PC-3 (cell line): ENCODE measurements at regions not wholly inside any gene's neighbourhood (a gene's known extent, or its start where the extent isn't known, plus 50 kb on each side); places are given as distances from the start of the nearest gene placed in this dataset.

Experiments used
- ATAC-seq: fragments of 200-7000 bp; cut with Tn5 transposase; 2 replicates; pipeline ENCODE4 v1.9.1; 2020; ENCODE audit warnings: mild to moderate bottlenecking, moderate library complexity
- BruUV-seq: library from RNA; stranded (reverse); fragments of 400-500 nt; replicated peaks from 2 replicates; lab custom pipeline; 2021; lab: Mats Ljungman, UMichigan
- CTCF ChIA-PET: fragments of 300-600 bp; sonication (Branson Sonifier 250); formaldehyde crosslinking; loops from one replicate; lab custom pipeline; 2022; ENCODE audit warnings: antibody characterized with exemption; lab: Charles Lee
- POLR2A ChIA-PET: fragments of 300-600 bp; sonication (Branson Sonifier 250); formaldehyde crosslinking; loops from one replicate; lab custom pipeline; 2022; ENCODE audit warnings: antibody characterized with exemption; ENCODE audit not compliant: unreplicated experiment; lab: Charles Lee
- DNase-seq: peaks from one replicate; pipeline ENCODE4 v3.0.0-alpha.2; 2015
- H2AFZ ChIP-seq: fragments of 300-600 bp; sonication (generic); 2 replicates; pipeline ENCODE4 v1.6.0; 2016; ENCODE audit warnings: antibody characterized with exemption, low read length
- H3F3A ChIP-seq: fragments of 300-600 bp; sonication (generic); one replicate; pipeline ENCODE4 v1.6.0; 2017; ENCODE audit warnings: antibody characterized with exemption, low read length, control low read depth, mild to moderate bottlenecking; ENCODE audit not compliant: unreplicated experiment
- H3K27ac ChIP-seq: fragments of 300-600 bp; sonication (generic); 2 replicates; pipeline ENCODE4 v1.5.1; 2016; ENCODE audit warnings: mild to moderate bottlenecking, low read length
- H3K27me3 ChIP-seq: fragments of 300-600 bp; sonication (generic); 2 replicates; pipeline ENCODE4 v1.6.1; 2016; ENCODE audit warnings: low read length, mixed read lengths
- H3K36me3 ChIP-seq: fragments of 300-600 bp; sonication (generic); 2 replicates; pipeline ENCODE4 v1.6.1; 2016; ENCODE audit warnings: low read depth, mixed run types, low read length, mixed read lengths
- H3K4me1 ChIP-seq: fragments of 300-600 bp; sonication (generic); 2 replicates; pipeline ENCODE4 v1.5.1; 2016; ENCODE audit warnings: low read length; ENCODE audit not compliant: insufficient read depth
- H3K4me2 ChIP-seq: fragments of 300-600 bp; sonication (generic); 2 replicates; pipeline ENCODE4 v1.6.0; 2016; ENCODE audit warnings: low read length
- H3K4me3 ChIP-seq: fragments of 300-600 bp; sonication (generic); 2 replicates; pipeline ENCODE4 v1.5.1; 2016; ENCODE audit warnings: mild to moderate bottlenecking, low read length, mixed read lengths
- H3K79me2 ChIP-seq: fragments of 300-600 bp; sonication (generic); 2 replicates; pipeline ENCODE4 v1.6.1; 2017; ENCODE audit warnings: low read length, mixed read lengths
- H3K9ac ChIP-seq: fragments of 300-600 bp; sonication (generic); 2 replicates; pipeline ENCODE4 v1.6.0; 2016; ENCODE audit warnings: mild to moderate bottlenecking, low read length
- H3K9me2 ChIP-seq: fragments of 300-600 bp; sonication (generic); replicated peaks from 2 replicates; pipeline ENCODE4 v1.6.1; 2016; ENCODE audit warnings: mixed run types, low read length, mixed read lengths
- H3K9me3 ChIP-seq: fragments of 300-600 bp; sonication (generic); 2 replicates; pipeline ENCODE4 v1.6.1; 2016; ENCODE audit warnings: low read length, mixed read lengths
- H4K20me1 ChIP-seq: fragments of 300-600 bp; sonication (generic); 2 replicates; pipeline ENCODE4 v1.6.1; 2016; ENCODE audit warnings: low read length, mixed read lengths
- EZH2 ChIP-seq: fragments of 300-600 bp; sonication (generic); IDR thresholded peaks from one replicate; pipeline ENCODE4 v1.6.1; 2017; ENCODE audit warnings: antibody characterized with exemption, mild to moderate bottlenecking, low read length; ENCODE audit not compliant: unreplicated experiment
- EZH2phosphoT487 ChIP-seq: fragments of 300-600 bp; sonication (generic); IDR thresholded peaks from 2 replicates; pipeline ENCODE4 v1.6.1; 2018; ENCODE audit warnings: mild to moderate bottlenecking, antibody characterized with exemption, low read length, borderline replicate concordance
- intact Hi-C: fragments of 100-400 bp; cut with micrococcal nuclease; formaldehyde crosslinking; loops from 2 replicates; pipeline ENCODE4 v1.9.0; 2023
- TF ChIP-seq, protein P1 (sequence below): fragments of 300-600 bp; sonication (generic); conservative IDR thresholded peaks from 2 replicates; pipeline ENCODE4 v1.5.1; 2017; ENCODE audit warnings: antibody characterized with exemption, low read depth, mild to moderate bottlenecking, low read length

DNA sequence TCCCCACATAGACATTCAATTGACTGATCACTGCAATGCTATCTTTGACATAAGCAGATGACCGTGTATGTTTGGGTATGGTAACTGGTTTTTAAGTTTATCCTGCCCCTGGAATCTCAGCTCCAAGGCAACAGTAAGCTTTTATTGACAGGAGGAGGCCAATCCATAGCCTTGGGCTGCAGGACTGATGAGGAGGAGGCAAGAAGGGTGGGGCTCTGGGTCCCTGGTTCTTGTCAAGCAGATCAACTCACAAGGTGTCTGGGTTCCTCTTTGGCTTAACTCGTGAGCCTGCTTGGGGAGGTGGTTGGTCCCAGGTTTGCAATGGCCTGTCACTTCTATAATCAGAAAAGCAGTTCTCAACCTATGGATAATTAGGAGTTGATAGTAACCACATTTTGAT lies 113.2 kb upstream of the STX18 start:
- Histone ChIP-seq H3K27me3 (no peaks in the 10 kb centered on the region), H3K4me3 (no peak overlapping the region), H3K36me3 (no peaks in the 10 kb centered on the region), H2AFZ (no peak overlapping the region), H3K4me1 (peaks cover 8% of the 10 kb centered on the region), H3K79me2 (no peaks in the 10 kb centered on the region), H3K9me3 (no peaks in the 10 kb centered on the region), H3F3A (no peaks in the 10 kb centered on the region), H3K9ac (no peak overlapping the region), H4K20me1 (no peaks in the 10 kb centered on the region), H3K4me2 (no peak overlapping the region), H3K27ac (no peak overlapping the region), H3K9me2 (no peaks in the 10 kb centered on the region)
- no TSS peak for BruUV-seq
- no peak for DNase-seq
- CTCF ChIA-PET = no interaction called here
- POLR2A ChIA-PET = interaction anchor here (0.6 kb wide), 1 partner anchor 98 kb away, joined by 4 read pairs; no protein-coding TSS in a partner anchor
- intact Hi-C loops = no loop called here
- TF ChIP-seq, protein P1, sequence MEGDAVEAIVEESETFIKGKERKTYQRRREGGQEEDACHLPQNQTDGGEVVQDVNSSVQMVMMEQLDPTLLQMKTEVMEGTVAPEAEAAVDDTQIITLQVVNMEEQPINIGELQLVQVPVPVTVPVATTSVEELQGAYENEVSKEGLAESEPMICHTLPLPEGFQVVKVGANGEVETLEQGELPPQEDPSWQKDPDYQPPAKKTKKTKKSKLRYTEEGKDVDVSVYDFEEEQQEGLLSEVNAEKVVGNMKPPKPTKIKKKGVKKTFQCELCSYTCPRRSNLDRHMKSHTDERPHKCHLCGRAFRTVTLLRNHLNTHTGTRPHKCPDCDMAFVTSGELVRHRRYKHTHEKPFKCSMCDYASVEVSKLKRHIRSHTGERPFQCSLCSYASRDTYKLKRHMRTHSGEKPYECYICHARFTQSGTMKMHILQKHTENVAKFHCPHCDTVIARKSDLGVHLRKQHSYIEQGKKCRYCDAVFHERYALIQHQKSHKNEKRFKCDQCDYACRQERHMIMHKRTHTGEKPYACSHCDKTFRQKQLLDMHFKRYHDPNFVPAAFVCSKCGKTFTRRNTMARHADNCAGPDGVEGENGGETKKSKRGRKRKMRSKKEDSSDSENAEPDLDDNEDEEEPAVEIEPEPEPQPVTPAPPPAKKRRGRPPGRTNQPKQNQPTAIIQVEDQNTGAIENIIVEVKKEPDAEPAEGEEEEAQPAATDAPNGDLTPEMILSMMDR = no peak
- no peak for TF ChIP-seq EZH2phosphoT487
- TF ChIP-seq EZH2 = no peak
- no peak for ATAC-seq

DNA sequence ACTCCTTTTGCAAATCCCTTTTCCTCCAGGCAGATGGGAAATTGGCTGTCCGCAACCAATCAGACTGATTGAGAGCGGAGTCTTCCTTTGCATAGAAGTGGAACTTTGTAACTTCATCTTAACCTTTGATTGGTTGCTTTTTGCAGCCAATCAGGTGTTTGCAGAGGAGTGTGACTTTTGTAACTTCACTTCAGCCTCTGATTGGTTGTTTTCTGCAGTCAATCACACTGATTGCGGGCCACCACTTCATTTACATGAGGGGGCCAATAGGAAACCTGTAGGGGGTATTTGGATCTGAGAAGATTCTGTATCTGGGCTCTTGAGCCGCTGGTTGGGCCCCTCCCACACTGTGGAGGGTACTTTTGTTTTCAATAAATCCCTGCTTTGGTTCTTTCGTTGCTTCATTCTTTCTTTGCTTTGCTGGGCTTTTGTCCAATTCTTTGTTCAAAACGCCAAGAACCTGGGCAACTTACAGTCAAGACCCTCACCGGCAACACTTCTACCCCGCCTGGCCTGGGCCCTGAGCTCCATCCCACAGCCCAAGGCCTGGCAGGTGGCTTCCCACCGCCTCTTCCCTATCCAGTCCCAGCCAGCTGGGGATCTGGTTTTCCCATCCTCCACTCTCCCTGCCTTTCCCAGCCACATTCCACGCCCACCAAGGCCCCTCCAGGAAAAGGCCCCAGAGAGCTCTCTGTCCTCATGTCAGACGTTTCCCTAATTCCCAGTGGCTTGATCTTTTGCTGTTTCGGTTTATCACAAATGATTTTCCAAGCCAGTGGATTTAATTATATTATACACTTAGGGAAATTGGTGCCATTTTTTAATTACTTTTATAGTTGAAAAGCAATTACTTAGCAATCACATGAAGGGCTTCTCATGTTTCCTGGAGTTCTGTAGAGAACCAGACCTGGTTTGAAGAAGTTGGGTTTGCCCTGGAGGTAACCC lies 110.2 kb upstream of the STX18 start:
- H4K20me1 ChIP-seq = no peaks in the 10 kb centered on the region
- intact Hi-C loops = no loop called here
- no TSS peak for BruUV-seq
- H3K36me3 ChIP-seq = no peaks in the 10 kb centered on the region
- no peaks in the 10 kb centered on the region for H3K9me2 ChIP-seq
- H3K9me3 ChIP-seq = no peaks in the 10 kb centered on the region
- H3K4me3 ChIP-seq = no peak overlapping the region
- ChIA-PET POLR2A (interaction anchor here (0.8 kb wide), 1 partner anchor 416 kb away, joined by 5 read pairs; no protein-coding TSS in a partner anchor), CTCF (no interaction called here)
- H3K27me3 ChIP-seq = no peaks in the 10 kb centered on the region
- H3F3A ChIP-seq = no peaks in the 10 kb centered on the region
- TF ChIP-seq, protein P1 = no peak
- TF ChIP-seq EZH2phosphoT487 (no peak), EZH2 (no peak)
- no peaks in the 10 kb centered on the region for H3K79me2 ChIP-seq
- no peak overlapping the region for H3K9ac ChIP-seq
- H3K27ac ChIP-seq = no peak overlapping the region
- no peaks in the 10 kb centered on the region for H3K4me1 ChIP-seq
- DNase-seq (no peak), ATAC-seq (no peak)
- H2AFZ ChIP-seq = no peak overlapping the region
- no peak overlapping the region for H3K4me2 ChIP-seq

DNA sequence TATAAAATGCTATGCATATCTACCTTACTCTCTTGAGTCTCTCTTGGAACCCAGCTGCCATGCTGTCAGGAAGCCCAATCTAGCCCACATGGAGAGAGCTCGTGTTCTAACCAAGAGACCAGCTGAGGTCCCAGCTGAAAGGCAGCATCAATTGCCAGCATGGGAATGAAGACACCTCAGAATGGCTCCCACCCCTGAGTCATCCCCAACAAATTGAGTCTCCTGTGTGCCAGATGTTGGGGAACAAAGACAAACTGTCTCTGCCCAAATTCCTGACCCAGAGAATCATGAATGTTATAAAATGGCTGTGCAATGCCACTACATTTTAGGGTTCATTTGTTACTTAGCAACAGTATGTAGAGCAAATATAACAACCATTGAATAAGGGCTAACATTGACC lies 105.2 kb upstream of the STX18 start:
- intact Hi-C loops = no loop called here
- no peak overlapping the region for H3K4me3 ChIP-seq
- no TSS peak for BruUV-seq
- POLR2A ChIA-PET = no interaction called here
- TF ChIP-seq, protein P1 = no peak
- H4K20me1 ChIP-seq = no peaks in the 10 kb centered on the region
- H3F3A ChIP-seq = no peaks in the 10 kb centered on the region
- no peak overlapping the region for H2AFZ ChIP-seq
- no peak overlapping the region for H3K27ac ChIP-seq
- DNase-seq (no peak), ATAC-seq (no peak)
- H3K4me2 ChIP-seq = no peak overlapping the region
- H3K9ac ChIP-seq = no peak overlapping the region
- CTCF ChIA-PET = no interaction called here
- no peaks in the 10 kb centered on the region for H3K79me2 ChIP-seq
- no peaks in the 10 kb centered on the region for H3K9me2 ChIP-seq
- H3K9me3 ChIP-seq = no peaks in the 10 kb centered on the region
- H3K36me3 ChIP-seq = no peaks in the 10 kb centered on the region
- H3K27me3 ChIP-seq = no peaks in the 10 kb centered on the region
- no peaks in the 10 kb centered on the region for H3K4me1 ChIP-seq
